Type B pancreatic cell (in vitro differentiated cells): ENCODE measurements at regions not wholly inside any gene's neighbourhood (a gene's known extent, or its start where the extent isn't known, plus 50 kb on each side); places are given as distances from the start of the nearest gene placed in this dataset.

Source experiments
- DNase-seq: peaks from one replicate; pipeline ENCODE4 v3.0.0; 2021; ENCODE audit warnings: mixed read lengths; ENCODE audit not compliant: unreplicated experiment; ENCODE audit errors: extremely low spot score
- H3K27ac Mint-ChIP-seq: 2 replicates; pipeline ENCODE4 v1.8.0; 2021; ENCODE audit warnings: mild to moderate bottlenecking, mixed read lengths
- H3K27me3 Mint-ChIP-seq: 2 replicates; pipeline ENCODE4 v1.8.0; 2021; ENCODE audit warnings: mixed read lengths
- H3K36me3 Mint-ChIP-seq: 2 replicates; pipeline ENCODE4 v1.8.0; 2021; ENCODE audit warnings: mixed read lengths
- H3K4me1 Mint-ChIP-seq: one replicate; pipeline ENCODE4 v1.8.0; 2021; ENCODE audit warnings: mixed read lengths; ENCODE audit not compliant: unreplicated experiment
- H3K4me3 Mint-ChIP-seq: 2 replicates; pipeline ENCODE4 v1.8.0; 2021; ENCODE audit warnings: mild to moderate bottlenecking, mixed read lengths
- H3K9me3 Mint-ChIP-seq: 2 replicates; pipeline ENCODE4 v1.8.0; 2021; ENCODE audit warnings: mixed read lengths
- CTCF ChIP-seq: fragments of 200-600 bp; sonication (generic); conservative IDR thresholded peaks from 2 replicates; pipeline ENCODE4 v1.5.0; 2021; ENCODE audit warnings: antibody characterized with exemption, mild to moderate bottlenecking

GRCh38 chr1:195934817-195935553 lies 673.3 kb downstream of the KCNT2 start:
- Mint-ChIP-seq H3K27ac (no peak overlapping the region), H3K36me3 (no peaks in the 10 kb centered on the region), H3K4me3 (no peak overlapping the region), H3K27me3 (no peaks in the 10 kb centered on the region), H3K4me1 (peaks cover 8% of the 10 kb centered on the region), H3K9me3 (no peaks in the 10 kb centered on the region)
- no peak for TF ChIP-seq CTCF
- no peak for DNase-seq

- DNase-seq, result no peak
- no peaks in the 10 kb centered on the region for H3K36me3 Mint-ChIP-seq
- no peak overlapping the region for H3K27ac Mint-ChIP-seq
- no peak overlapping the region for H3K4me3 Mint-ChIP-seq
- no peaks in the 10 kb centered on the region for H3K27me3 Mint-ChIP-seq
- peaks cover 8% of the 10 kb centered on the region for H3K4me1 Mint-ChIP-seq
- TF ChIP-seq CTCF, result no peak
- H3K9me3 Mint-ChIP-seq, result no peaks in the 10 kb centered on the region
These were observed 674.4 kb downstream of the KCNT2 start for GRCh38 chr1:195933835-195934234.

- TF ChIP-seq CTCF, result no peak
- Mint-ChIP-seq H3K27ac (no peak overlapping the region), H3K4me1 (no peaks in the 10 kb centered on the region), H3K9me3 (peaks cover 4% of the 10 kb centered on the region), H3K4me3 (no peak overlapping the region), H3K27me3 (no peaks in the 10 kb centered on the region), H3K36me3 (no peaks in the 10 kb centered on the region)
- DNase-seq, result no peak
These were observed 692.4 kb downstream of the KCNT2 start for GRCh38 chr1:195915826-195916225.

- DNase-seq, result no peak
- Mint-ChIP-seq H3K36me3 (no peaks in the 10 kb centered on the region), H3K27me3 (no peaks in the 10 kb centered on the region), H3K27ac (no peak overlapping the region), H3K4me3 (no peak overlapping the region), H3K4me1 (no peaks in the 10 kb centered on the region), H3K9me3 (no peaks in the 10 kb centered on the region)
- TF ChIP-seq CTCF, result no peak
These were observed 699.2 kb downstream of the KCNT2 start for GRCh38 chr1:195909061-195909460.

- Mint-ChIP-seq H3K36me3 (no peaks in the 10 kb centered on the region), H3K4me1 (no peaks in the 10 kb centered on the region), H3K27ac (no peak overlapping the region), H3K27me3 (no peaks in the 10 kb centered on the region), H3K4me3 (no peak overlapping the region), H3K9me3 (no peaks in the 10 kb centered on the region)
- no peak for TF ChIP-seq CTCF
- DNase-seq, result no peak
These were observed 700.1 kb downstream of the KCNT2 start for GRCh38 chr1:195908121-195908520.
